GM19025 (cell line): ENCODE measurements at regions not wholly inside any gene's neighbourhood (a gene's known extent, or its start where the extent isn't known, plus 50 kb on each side); places are given as distances from the start of the nearest gene placed in this dataset.
"Not testable (repeated sequence)": the region's sequence is repeated elsewhere in the genome, so short reads cannot be mapped to it uniquely, and the experiment has no call there.

ENCODE experiments used
- ATAC-seq: cut with Tn5 transposase; IDR thresholded peaks from one replicate; pipeline ENCODE4 v1.9.1; 2021; ENCODE audit warnings: mild to moderate bottlenecking, low read depth, moderate library complexity; ENCODE audit not compliant: unreplicated experiment

DNA sequence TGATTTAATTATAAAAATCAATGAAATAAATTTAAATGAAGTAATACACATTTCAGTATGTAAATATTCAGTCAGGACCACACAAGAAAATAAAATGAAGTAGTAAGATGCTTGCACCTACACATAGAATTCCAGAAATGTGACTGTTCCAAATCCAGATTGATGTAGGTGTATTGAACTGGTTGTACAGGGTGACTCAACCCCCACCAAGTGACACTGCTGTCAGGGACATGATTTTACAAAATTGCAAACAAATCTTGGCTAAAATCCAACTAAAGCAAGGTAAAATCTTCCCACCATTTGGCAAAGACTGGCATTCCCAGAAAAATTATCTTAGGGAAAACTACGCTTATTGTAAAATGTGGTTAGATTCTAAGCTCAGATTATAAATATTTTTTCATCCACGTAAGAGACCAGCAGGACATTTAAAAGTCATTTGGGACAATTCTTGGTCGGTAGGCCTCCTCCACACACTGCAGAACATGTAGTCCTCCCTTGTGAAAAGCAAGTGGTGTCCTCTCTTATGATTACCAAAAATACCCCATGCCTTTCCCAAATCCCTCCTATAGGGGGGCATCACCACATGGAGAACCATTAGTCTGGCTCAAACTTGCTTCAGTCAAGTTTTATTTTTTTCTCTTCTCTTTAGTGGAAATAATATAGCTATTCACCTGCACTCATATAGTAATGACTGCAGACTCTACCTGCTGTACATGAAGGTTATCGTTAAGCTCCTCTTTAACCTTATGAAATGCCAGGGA, 287.1 kb upstream of the SMIM30 start:
- ATAC-seq: no peak

GRCh38 chr7:113404245-113404644, 285.9 kb upstream of the SMIM30 start:
- no peak for ATAC-seq

DNA sequence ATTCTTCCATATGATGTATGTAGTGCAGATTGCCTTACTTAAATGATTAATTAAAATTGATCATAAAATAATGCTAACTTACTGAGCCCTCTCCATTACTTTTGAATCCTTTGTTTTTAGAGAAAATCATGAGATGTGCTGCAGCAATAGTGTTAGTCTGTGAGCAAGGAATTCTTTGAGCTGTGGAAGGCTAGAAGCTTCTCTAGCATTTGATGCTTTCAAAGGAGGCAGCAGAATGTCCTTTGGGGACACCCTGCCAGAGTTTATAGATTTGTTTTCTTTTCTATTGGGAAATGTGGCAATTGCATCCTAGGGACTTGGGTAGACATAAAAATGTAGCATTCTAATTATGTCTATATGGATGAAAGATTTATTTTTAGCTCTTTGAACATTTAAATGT, 284.1 kb upstream of the SMIM30 start:
- no peak for ATAC-seq

DNA sequence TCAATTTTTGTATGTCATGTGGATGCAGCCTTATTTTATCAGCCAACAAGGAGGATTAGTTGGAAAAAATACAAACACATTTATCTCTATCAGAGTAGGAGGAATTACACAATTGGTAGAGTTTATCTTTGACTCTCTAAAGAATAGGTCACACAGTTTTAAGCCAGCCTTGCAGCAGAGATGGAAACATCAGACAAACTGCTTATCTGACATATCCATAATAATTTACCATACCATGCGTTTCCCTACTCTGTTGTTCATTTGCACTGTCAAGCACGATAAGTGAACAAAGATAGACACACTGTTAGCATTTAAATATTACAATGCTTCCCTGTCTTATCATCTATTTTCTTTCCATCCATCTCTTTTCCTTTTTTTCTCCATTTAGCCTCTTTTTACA, 283.7 kb upstream of the SMIM30 start:
- ATAC-seq: no peak

GRCh38 chr7:113394856-113395255, 276.5 kb upstream of the SMIM30 start:
- ATAC-seq: no peak

GRCh38 chr7:113392841-113393540, 274.6 kb upstream of the SMIM30 start:
- no peak for ATAC-seq

DNA sequence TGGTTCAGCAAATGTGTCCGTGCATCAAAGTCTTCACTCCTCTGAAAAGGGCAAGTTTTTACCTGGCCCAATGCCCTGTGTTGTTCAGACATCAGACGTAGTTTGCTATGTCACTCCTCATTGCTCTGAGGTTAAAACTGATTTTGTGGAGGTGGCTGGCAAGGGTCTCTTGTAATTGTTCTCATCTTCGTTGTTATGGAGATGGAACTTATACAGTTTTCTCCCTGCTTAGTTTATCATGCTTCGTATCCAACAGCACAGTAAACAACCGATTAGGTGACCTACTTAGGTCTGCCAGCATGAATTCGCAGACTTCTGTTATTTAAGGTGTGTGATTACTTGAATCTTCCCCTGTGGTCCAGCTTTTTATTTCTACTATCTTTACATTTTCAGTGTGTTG, 274.1 kb upstream of the SMIM30 start:
- ATAC-seq: no peak

GRCh38 chr7:113389112-113389646, 270.8 kb upstream of the SMIM30 start:
- ATAC-seq: no peak

GRCh38 chr7:113383638-113384037, 265.3 kb upstream of the SMIM30 start:
- no peak for ATAC-seq

DNA sequence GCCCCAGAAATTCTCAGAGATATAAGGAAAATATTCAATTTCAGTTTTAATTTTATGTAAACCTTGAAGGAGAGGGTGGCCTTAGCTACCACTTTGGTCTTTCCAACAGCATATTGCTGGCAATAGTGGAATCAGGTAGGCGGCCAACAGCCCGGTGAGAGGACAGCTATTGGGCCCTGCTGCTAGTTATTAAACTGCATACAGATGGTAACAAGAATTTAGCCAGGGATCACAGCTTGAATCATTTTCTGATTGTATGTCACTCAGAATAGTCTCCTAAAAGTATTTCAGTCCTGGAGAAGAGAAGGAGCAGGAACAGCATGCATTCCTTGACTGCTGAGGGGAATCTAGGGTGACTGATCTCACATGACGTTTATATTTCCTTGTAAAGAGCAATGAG, 261.4 kb upstream of the SMIM30 start:
- ATAC-seq: no peak

DNA sequence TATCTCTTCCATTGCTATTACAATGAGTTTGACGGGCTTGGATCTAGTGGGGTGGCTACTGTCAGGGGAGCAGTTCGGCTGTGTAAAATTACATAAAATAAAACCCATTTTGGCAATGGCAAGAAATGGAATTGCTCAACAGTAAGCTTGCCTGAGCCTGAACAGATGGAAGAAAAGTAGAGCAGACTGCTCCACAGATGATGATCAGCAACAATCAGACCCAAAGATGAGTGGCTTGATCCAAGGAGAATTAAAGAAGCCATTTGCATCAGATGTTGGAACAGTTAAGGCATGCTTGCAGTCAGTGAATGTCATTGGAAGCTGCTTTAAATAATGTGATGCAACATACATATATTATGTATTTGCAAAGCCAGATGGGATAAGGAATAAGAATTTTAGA, 256.6 kb upstream of the SMIM30 start:
- no peak for ATAC-seq

- no peak for ATAC-seq
Measured at GRCh38 chr7:113373863-113374262, 255.5 kb upstream of the SMIM30 start.

DNA sequence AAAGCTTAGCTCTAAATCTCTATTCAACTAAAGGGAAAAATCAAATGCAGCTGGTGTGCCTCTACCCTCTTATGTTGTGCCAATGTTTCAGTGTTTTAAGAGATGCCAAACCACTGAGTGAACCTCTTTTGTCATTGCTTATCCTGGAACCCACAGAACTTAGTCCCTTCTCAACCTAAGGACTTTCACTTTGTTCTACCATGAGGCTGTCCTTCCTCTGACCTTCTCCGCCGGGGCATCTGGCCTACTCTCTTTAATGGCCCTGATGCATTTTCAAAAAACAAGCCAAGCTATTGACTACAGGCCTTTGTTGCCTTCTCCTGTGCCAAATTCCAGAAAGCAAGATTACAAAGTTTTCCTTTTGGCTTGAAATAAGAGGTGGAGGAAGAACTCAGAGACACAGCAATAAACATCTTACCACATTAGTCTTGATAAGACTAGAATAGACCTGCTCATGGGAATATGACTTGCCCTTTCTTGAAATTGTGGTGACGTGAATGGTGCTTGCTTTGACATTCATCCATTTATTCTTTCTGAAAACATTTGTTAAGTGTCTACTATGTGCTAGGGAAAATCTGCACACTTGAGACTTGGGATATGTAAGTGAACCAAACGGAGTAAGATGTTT, 253.2 kb upstream of the SMIM30 start:
- no peak for ATAC-seq

GRCh38 chr7:113370910-113371309, 252.6 kb upstream of the SMIM30 start:
- no peak for ATAC-seq

- ATAC-seq: no peak
Measured at GRCh38 chr7:113368256-113368655, 249.9 kb upstream of the SMIM30 start.

DNA sequence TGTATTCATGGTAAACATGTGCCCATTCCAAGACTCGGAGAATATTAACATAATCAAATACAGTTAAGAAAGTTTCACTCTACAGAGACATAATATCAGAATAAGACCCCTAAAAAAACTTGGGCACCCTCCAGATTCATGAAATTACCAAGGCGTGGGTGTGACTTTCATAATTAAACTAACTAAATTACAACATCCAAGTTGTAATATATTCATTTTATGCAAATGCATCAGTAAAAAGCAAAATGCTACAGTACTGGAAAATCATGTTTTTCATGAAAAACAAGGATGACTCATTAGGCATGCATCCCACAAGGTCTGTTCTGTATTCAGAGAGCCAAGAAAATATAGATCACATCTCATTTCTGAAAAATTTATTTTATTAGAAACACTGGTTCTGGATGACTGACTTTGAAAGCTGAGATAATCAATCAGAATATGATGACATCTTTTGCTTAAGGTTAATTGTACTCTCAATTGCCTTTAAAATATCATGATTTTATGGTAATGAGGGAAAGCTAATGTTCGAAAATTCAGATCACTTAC, 248.8 kb upstream of the SMIM30 start:
- ATAC-seq: no peak

DNA sequence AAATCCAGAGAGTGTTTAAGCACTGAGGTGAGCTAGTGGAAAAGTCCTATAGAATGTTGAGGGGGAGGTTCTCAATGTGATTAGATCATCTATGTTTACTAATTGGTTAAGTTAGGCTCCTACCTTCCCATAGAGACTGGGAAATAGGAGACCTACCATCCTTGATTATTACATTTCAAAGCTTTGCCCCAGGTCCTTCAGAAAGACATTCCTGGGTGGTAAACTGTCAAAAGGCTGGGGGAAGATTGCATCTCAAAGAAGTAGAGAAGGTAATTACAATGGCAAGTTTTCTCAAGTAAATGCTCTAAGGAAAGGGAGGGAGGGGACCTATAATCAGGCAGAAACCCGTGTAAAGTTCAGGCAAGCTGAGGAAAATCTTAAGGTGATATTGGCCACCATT, 247.8 kb upstream of the SMIM30 start:
- ATAC-seq: no peak

- no peak for ATAC-seq
Measured at GRCh38 chr7:113349339-113349738, 231.0 kb upstream of the SMIM30 start.

DNA sequence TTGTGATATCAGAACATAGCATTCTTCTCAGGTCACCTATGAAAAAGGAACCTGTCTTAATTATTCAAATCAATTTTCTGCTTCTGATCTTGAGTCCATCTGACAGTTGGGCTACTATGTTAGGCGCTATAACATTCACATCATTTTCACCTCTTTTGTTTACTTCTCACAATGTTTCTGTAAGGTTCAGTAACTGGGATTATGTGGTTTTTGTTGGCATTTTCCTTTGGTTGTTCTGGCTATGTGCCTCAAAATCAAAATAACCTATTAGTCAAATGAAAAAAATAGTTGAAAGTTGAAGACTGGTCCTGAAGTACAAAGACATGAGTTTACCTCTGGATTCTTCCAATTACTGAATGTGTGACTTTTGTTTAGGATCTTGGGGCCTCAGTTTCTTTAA, 221.3 kb upstream of the SMIM30 start:
- ATAC-seq: no peak

GRCh38 chr7:113338071-113338696, 219.8 kb upstream of the SMIM30 start:
- no peak for ATAC-seq

DNA sequence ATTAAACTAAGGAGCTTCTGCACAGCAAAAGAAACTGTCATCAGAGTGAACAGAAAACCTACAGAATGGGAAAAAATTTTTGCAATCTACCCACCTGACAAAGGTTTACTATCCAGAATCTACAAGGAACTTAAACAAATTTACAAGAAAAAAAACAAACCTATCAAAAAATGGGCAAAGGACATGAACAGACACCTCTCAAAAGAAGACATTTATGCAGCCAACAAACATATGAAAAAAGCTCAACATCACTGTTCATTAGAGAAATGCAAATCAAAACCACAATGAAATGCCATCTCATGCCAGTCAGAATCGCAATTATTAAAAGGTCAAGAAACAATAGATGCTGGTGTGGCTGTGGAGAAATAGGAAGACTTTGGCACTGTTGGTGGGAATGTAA, 218.5 kb upstream of the SMIM30 start:
- ATAC-seq: not testable (repeated sequence)
